ENCODE measurements at regions not wholly inside any gene's neighbourhood (a gene's known extent, or its start where the extent isn't known, plus 50 kb on each side); places are given as distances from the start of the nearest gene placed in this dataset.

DNA sequence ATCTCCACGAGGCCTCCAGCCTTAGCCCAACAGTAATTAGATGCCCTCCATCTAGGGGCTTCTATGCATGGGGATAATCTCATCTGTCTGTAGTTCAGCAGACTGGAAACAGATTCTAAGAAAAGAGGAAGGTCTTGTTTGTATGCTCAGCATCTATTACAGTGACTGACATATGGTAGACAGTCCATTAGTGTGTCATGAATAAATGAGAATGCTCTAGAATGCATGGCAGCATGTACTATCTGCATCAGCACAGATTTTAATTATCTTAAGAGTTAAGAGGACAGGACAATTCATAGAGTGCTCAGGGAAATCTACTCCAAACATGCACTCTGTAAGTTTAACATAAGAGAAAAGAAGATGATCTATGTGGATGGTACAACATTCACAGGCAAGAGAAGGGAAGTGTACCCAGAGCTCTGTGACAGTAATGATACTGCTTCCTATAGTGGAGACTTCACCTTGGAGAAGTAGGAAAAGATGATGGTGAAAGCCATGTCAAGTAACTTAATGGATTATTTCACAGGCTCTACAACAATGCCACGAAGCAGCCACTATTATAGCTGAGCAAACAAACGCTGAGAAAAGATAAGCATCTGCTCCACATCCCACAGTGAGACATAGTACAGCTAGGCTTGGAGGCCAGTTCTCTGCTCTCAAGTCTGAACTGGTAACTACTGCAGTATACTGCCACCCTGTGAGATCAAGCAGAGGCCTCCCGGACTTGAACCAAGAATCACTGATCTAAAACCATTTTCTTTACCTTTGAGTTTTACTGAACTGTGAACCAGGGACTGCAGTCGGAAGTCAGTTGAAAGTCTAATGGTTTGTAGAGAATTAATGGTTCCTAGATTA is 309.2 kb upstream of the SPTLC3 start:
- in situ Hi-C loops (cut with MboI; ENCODE audit: low sequenced_read_pairs in 4 of 4), result no loop called here
- DNase-seq (no peak), ATAC-seq (no peak)
- no peak for TF ChIP-seq POLR2A (IDR thresholded peaks at IDR 0.05)
- TF ChIP-seq, protein P1, sequence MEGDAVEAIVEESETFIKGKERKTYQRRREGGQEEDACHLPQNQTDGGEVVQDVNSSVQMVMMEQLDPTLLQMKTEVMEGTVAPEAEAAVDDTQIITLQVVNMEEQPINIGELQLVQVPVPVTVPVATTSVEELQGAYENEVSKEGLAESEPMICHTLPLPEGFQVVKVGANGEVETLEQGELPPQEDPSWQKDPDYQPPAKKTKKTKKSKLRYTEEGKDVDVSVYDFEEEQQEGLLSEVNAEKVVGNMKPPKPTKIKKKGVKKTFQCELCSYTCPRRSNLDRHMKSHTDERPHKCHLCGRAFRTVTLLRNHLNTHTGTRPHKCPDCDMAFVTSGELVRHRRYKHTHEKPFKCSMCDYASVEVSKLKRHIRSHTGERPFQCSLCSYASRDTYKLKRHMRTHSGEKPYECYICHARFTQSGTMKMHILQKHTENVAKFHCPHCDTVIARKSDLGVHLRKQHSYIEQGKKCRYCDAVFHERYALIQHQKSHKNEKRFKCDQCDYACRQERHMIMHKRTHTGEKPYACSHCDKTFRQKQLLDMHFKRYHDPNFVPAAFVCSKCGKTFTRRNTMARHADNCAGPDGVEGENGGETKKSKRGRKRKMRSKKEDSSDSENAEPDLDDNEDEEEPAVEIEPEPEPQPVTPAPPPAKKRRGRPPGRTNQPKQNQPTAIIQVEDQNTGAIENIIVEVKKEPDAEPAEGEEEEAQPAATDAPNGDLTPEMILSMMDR (IDR thresholded peaks at IDR 0.05 in 4 of 5, conservative IDR thresholded peaks at IDR 0.05 in 1 of 5), result no peak
- H3K36me3 ChIP-seq, result no peaks in the 10 kb centered on the region
- no peaks in the 10 kb centered on the region for H3K9me3 ChIP-seq
- H3K27ac ChIP-seq, result no peak overlapping the region
- intact Hi-C loops (cut with DNase I; ENCODE audit: low total_unique reads), result no loop called here
- no peaks in the 10 kb centered on the region for H3K27me3 ChIP-seq
- H3K4me3 ChIP-seq, result no peak overlapping the region
- no peaks in the 10 kb centered on the region for H3K4me1 ChIP-seq

DNA sequence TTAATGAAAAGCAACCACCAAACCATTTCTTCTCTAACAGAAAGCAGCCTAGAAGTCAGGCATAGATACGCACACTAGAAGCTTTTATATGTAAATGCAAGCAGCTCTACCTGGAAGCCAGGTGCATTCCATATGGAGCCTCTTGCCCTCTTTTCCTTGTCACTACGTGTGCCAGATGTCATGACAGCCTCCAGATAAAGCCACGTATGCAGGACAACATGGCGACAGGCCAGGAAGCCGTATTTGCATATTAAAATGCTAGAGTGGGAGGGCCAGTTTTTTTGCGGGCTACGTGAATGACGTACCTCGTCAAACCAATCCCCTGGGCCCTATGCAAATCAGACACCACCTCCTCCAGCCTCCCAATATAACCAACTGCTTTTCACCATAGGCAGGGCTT is 308.1 kb upstream of the SPTLC3 start:
- Histone ChIP-seq H3K4me1 (no peaks in the 10 kb centered on the region), H3K27ac (no peak overlapping the region), H3K36me3 (no peaks in the 10 kb centered on the region), H3K27me3 (no peaks in the 10 kb centered on the region), H3K4me3 (no peak overlapping the region), H3K9me3 (no peaks in the 10 kb centered on the region)
- TF ChIP-seq, protein P1 (IDR thresholded peaks at IDR 0.05 in 4 of 5, conservative IDR thresholded peaks at IDR 0.05 in 1 of 5), result no peak
- no peak for TF ChIP-seq POLR2A (IDR thresholded peaks at IDR 0.05)
- in situ Hi-C loops (cut with MboI; ENCODE audit: low sequenced_read_pairs in 4 of 4) (no loop called here), intact Hi-C loops (cut with DNase I; ENCODE audit: low total_unique reads) (no loop called here)
- no peak for DNase-seq
- no peak for ATAC-seq

DNA sequence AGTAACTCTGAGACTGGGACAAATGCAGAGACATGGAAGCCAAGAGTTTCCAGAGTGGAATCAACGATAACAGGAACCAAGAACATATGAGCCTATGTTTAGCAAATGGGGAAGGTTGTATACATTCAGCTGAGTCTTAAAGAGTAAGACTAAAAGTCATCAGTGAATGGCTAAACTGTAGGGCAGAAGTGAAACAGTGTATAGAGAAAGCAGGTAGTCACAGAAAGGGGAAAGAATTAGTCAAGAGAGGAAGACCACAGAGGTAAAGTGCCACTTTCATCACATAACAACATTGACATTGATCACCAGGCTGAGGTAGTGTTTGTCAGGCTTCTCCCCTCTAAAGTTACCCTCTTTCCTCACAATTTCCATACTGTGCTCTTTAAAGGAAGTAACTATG is 306.5 kb upstream of the SPTLC3 start:
- Histone ChIP-seq H3K9me3 (no peaks in the 10 kb centered on the region), H3K27me3 (no peaks in the 10 kb centered on the region), H3K4me3 (no peak overlapping the region), H3K27ac (no peak overlapping the region), H3K4me1 (no peaks in the 10 kb centered on the region), H3K36me3 (no peaks in the 10 kb centered on the region)
- intact Hi-C loops (cut with DNase I; ENCODE audit: low total_unique reads), result no loop called here
- DNase-seq (no peak), ATAC-seq (no peak)
- in situ Hi-C loops (cut with MboI; ENCODE audit: low sequenced_read_pairs in 4 of 4), result no loop called here
- TF ChIP-seq POLR2A (IDR thresholded peaks at IDR 0.05), result no peak
- TF ChIP-seq, protein P1 (IDR thresholded peaks at IDR 0.05 in 4 of 5, conservative IDR thresholded peaks at IDR 0.05 in 1 of 5), result no peak

DNA sequence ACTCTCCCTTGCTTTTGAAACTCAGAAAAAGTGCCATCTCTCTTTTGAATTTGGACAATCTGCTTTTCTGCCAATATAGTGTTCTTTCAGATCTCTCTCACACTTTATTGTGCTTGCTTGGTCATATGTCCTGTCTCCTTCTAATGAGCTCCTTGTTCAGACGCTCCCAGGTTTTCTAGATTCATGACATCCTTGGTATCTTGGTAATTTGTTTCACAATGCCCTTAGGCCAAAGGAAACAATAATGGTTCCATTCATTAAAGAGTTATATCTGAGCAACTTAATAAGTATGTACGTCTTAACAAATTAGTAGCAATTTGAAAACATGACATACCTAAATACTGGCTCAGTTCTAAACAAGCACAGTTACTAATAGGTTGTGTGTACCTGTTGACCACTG is 293.4 kb upstream of the SPTLC3 start:
- TF ChIP-seq, protein P1 (IDR thresholded peaks at IDR 0.05 in 4 of 5, conservative IDR thresholded peaks at IDR 0.05 in 1 of 5), result no peak
- no peak for TF ChIP-seq POLR2A (IDR thresholded peaks at IDR 0.05)
- Histone ChIP-seq H3K27ac (no peak overlapping the region), H3K36me3 (no peaks in the 10 kb centered on the region), H3K27me3 (no peaks in the 10 kb centered on the region), H3K4me3 (no peak overlapping the region), H3K9me3 (no peaks in the 10 kb centered on the region), H3K4me1 (no peaks in the 10 kb centered on the region)
- ATAC-seq (no peak), DNase-seq (no peak)
- intact Hi-C loops (cut with DNase I; ENCODE audit: low total_unique reads) (no loop called here), in situ Hi-C loops (cut with MboI; ENCODE audit: low sequenced_read_pairs in 4 of 4) (no loop called here)
